Glomerular visceral epithelial cell (primary cell): ENCODE measurements at regions not wholly inside any gene's neighbourhood (a gene's known extent, or its start where the extent isn't known, plus 50 kb on each side); places are given as distances from the start of the nearest gene placed in this dataset.
A peak's percentile ranks its signal among the peaks of the same experiment; 100 is the strongest.

ENCODE experiments used
- DNase-seq: peaks from one replicate; pipeline ENCODE4 v3.0.0-alpha.2; 2016; ENCODE audit errors: extremely low spot score

DNA sequence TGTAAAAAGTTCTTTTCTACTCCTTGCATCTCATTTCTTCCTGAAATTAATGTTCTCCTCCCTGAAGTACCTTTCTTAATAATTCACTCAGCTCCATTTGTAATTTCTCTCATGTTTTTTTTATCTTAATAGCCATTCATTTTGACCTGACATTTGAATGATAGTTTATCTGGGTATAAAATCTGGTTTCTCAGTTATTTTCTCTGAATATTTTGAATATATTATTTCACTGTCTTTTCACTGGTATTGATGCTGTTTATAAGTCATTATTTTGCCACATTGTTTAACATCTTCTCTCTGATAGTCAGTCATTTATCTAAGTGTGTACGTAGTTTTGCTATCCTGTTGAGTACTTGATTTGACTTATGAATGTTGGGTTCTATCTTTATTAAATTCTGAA, 68.8 kb upstream of the ARHGAP18 start:
- no peak for DNase-seq

DNA sequence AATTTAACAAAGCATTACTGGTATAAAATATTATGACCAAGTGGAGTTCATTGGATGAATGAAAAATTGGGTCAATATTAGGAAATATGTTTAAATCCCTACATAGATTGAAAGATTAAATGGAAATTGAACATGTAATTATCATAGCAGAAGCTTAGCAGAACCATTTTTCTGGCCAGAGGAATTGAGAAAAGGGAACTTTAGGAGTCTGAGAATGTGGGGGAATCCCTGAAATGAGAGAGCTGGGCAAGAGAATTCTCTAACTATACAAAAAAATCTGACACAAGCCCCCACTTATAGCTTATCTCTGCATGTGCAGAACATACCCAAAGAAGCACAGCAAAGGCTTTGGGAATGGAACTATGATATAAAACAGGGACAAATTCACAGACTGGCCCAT, 67.4 kb upstream of the ARHGAP18 start:
- DNase-seq, result no peak

GRCh38 chr6:129776542-129777330, 66.8 kb upstream of the ARHGAP18 start:
- DNase-seq, result no peak

GRCh38 chr6:129774697-129775447, 64.9 kb upstream of the ARHGAP18 start:
- DNase-seq, result peak; percentile 74

DNA sequence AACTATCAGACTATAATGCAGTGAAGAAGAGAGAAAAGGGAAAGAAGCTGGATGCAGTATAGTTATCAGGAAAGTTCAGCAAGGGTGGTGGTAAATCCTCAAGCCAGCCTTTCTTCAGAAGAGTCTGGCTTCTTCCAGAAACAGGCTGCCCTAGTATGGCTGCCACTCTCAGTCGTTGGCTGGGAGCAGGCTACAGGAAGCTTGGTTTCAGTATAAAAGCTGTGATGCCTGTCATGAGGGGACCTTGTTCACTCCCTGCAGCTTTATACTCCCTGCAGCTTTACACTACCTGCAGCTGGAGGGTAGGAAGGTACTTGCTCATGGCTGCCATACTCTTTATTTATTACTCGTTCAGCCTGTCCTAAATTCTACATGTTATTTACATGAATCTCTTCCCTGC, 63.3 kb upstream of the ARHGAP18 start:
- no peak for DNase-seq

GRCh38 chr6:129771678-129772077, 61.7 kb upstream of the ARHGAP18 start:
- no peak for DNase-seq

- no peak for DNase-seq
Observed at GRCh38 chr6:129767776-129768485, 58.0 kb upstream of the ARHGAP18 start.

DNA sequence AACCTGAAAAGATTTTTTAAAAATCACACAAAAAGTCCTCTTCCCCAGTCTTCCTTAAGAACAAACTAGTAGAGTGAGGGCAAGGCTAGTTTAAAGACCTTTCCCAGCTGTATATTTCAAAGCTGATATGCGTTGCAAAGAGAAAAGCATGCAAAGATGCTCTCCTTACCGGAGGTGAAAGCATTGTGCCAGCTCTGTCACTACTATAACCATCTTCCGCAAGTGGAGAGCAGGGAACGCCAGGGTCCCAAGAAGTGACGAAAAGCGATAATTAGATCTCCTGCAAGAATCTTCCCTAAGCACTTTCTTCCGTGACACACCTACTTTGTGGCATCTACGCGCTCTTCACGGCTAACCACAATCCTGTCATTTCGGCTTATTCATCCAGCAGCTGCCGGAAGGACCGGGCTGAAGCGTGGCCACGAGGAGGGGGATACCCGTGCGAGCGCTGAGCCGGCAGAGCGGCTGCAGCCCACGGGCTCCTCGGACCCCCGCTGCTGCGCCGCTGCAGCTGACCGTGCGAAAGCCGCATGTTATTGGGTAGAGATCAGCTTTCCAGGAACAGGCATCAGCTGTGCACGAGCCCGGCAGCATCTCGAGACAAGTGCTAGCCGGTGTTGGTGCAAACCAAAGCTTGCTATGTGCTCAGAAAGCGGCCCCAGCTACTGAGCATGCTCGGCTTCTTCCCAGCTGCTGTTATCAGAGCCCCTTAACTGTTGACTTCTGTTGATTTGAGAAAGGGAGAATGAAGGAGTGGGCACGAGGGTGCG, 57.2 kb upstream of the ARHGAP18 start:
- peak; percentile 71 for DNase-seq

- no peak for DNase-seq
Observed at GRCh38 chr6:129764761-129765407, 54.9 kb upstream of the ARHGAP18 start.

DNA sequence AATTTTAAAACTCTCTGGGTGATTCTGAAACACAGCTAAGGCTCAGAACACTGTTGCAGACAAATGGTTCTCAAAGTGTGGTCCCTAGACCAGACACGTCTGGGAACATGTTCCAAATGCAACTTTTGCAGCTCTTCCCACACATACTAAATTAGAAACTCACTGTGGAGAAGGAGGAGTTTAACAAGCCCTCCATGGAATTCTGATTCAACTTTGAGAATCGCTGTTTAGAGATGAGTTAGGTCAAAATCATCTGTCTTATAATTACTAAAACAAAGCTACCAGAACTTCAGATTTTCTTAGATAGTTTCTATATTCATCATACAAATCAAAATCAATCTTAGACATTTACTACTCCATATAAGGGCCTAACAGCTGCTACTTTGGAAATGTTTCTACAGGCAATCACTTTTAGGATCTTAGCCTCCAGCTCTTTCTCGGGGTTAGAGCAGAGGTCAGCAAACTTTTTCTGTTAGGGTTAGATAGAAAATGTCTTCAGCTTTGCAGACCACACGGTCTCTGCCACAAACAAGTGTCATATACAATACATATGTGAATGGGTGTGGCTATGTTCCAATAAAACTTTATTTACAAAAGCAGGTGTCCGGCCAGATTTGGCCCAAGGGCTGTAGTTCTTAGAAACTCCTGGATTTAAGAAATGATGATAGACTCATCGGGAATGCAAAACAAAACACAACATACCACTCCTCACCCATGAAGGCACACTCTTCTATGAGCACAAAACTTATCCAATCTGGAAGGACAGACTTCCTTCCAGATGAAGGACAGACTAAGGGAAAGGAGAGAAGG, 50.0 kb upstream of the ARHGAP18 start:
- DNase-seq, result no peak
